GM12892 (cell line): ENCODE measurements at regions not wholly inside any gene's neighbourhood (a gene's known extent, or its start where the extent isn't known, plus 50 kb on each side); places are given as distances from the start of the nearest gene placed in this dataset.

ENCODE experiments used
- POLR2A ChIP-seq: IDR thresholded peaks from 2 replicates; pipeline ENCODE4 v1.6.1; 2011; ENCODE audit warnings: low read depth, low read length, control low read depth
- TAF1 ChIP-seq: IDR thresholded peaks from 2 replicates; pipeline ENCODE4 v1.6.1; 2011; ENCODE audit warnings: low read depth, mild to moderate bottlenecking, control low read depth, low read length, borderline replicate concordance

- TF ChIP-seq TAF1 (no peak), POLR2A (no peak)
Observed at GRCh38 chr4:11857881-11858280, 429.2 kb upstream of the HS3ST1 start.
